Smooth muscle cell (in vitro differentiated cells): ENCODE measurements at regions not wholly inside any gene's neighbourhood (a gene's known extent, or its start where the extent isn't known, plus 50 kb on each side); places are given as distances from the start of the nearest gene placed in this dataset.

Experiments used
- DNase-seq: peaks from one replicate; lab custom pipeline; 2025; ENCODE audit not compliant: unreplicated experiment; lab: John Stamatoyannopoulos, UW
- H2AFZ ChIP-seq: fragments of 200-600 bp; sonication (generic); 2 replicates; pipeline ENCODE4 v1.6.0; 2016; ENCODE audit warnings: antibody characterized with exemption, low read depth, mild to moderate bottlenecking
- H3F3A ChIP-seq: fragments of 200-600 bp; sonication (generic); 2 replicates; pipeline ENCODE4 v1.6.0; 2017; ENCODE audit warnings: antibody characterized with exemption, low read depth
- H3K27ac ChIP-seq: fragments of 200-600 bp; sonication (generic); 2 replicates; pipeline ENCODE4 v1.5.1; 2016; ENCODE audit warnings: low read depth, mild to moderate bottlenecking
- H3K27me3 ChIP-seq: fragments of 200-600 bp; sonication (generic); 2 replicates; pipeline ENCODE4 v1.6.1; 2016; ENCODE audit warnings: low read depth, mild to moderate bottlenecking
- H3K36me3 ChIP-seq: fragments of 200-600 bp; sonication (generic); 2 replicates; pipeline ENCODE4 v1.5.1; 2016; ENCODE audit warnings: low read depth
- H3K4me1 ChIP-seq: fragments of 200-600 bp; sonication (generic); 2 replicates; pipeline ENCODE4 v1.5.1; 2016; ENCODE audit warnings: low read depth
- H3K4me2 ChIP-seq: fragments of 200-600 bp; sonication (generic); 2 replicates; pipeline ENCODE4 v1.6.0; 2016; ENCODE audit warnings: mild to moderate bottlenecking
- H3K4me3 ChIP-seq: fragments of 200-600 bp; sonication (generic); 2 replicates; pipeline ENCODE4 v1.5.1; 2016; ENCODE audit warnings: mild to moderate bottlenecking
- H3K79me2 ChIP-seq: fragments of 200-600 bp; sonication (generic); 2 replicates; pipeline ENCODE4 v1.6.0; 2016; ENCODE audit warnings: low read depth, mild to moderate bottlenecking
- H3K9ac ChIP-seq: fragments of 200-600 bp; sonication (generic); 2 replicates; pipeline ENCODE4 v1.6.0; 2016; ENCODE audit warnings: low read depth
- H3K9me3 ChIP-seq: fragments of 200-600 bp; sonication (generic); replicated peaks from 2 replicates; pipeline ENCODE4 v1.5.1; 2016; ENCODE audit warnings: low read depth
- H4K20me1 ChIP-seq: fragments of 200-600 bp; sonication (generic); 2 replicates; pipeline ENCODE4 v1.6.0; 2016; ENCODE audit warnings: low read depth
- WGBS: methylation state at CpG from one replicate; pipeline ENCODE4 v1.1.7; 2016; ENCODE audit warnings: low lambda C conversion rate; 5-methylcytosine and 5-hydroxymethylcytosine counted together
- TF ChIP-seq, protein P1 (sequence below): fragments of 200-600 bp; sonication (generic); IDR thresholded peaks from 2 replicates; pipeline ENCODE4 v1.5.1; 2017; ENCODE audit warnings: borderline replicate concordance, mild to moderate bottlenecking, antibody characterized with exemption; ENCODE audit not compliant: insufficient read depth, poor library complexity, severe bottlenecking

DNA sequence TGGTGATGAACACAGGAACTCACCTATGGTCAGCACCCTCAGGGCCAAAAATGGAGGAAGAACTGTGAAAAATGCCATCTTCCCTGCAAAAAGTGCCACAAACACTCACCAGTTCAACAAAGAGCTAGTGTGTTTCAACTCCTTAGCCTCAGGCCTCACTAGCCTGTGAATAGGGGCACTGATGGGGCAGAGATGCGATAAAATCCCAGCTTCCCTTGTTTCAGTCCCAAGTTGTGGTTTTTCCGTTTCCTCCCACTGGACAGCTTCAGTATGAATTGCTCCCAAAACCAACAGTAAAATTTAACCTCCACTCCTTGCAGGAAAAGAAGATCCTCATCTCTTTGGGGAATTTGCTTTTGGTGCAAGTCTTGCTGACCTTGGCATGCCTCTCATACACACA is 117.4 kb upstream of the ADAMTS9 start:
- TF ChIP-seq, protein P1, sequence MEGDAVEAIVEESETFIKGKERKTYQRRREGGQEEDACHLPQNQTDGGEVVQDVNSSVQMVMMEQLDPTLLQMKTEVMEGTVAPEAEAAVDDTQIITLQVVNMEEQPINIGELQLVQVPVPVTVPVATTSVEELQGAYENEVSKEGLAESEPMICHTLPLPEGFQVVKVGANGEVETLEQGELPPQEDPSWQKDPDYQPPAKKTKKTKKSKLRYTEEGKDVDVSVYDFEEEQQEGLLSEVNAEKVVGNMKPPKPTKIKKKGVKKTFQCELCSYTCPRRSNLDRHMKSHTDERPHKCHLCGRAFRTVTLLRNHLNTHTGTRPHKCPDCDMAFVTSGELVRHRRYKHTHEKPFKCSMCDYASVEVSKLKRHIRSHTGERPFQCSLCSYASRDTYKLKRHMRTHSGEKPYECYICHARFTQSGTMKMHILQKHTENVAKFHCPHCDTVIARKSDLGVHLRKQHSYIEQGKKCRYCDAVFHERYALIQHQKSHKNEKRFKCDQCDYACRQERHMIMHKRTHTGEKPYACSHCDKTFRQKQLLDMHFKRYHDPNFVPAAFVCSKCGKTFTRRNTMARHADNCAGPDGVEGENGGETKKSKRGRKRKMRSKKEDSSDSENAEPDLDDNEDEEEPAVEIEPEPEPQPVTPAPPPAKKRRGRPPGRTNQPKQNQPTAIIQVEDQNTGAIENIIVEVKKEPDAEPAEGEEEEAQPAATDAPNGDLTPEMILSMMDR = no peak
- H4K20me1 ChIP-seq = no peaks in the 10 kb centered on the region
- peaks cover 15% of the 10 kb centered on the region for H3K4me1 ChIP-seq
- no peaks in the 10 kb centered on the region for H3K9me3 ChIP-seq
- no peak overlapping the region for H3K9ac ChIP-seq
- H3K79me2 ChIP-seq = no peaks in the 10 kb centered on the region
- no peak for DNase-seq
- no peak overlapping the region for H3K27ac ChIP-seq
- no peaks in the 10 kb centered on the region for H3K36me3 ChIP-seq
- H3F3A ChIP-seq = peaks cover 25% of the 10 kb centered on the region
- no peaks in the 10 kb centered on the region for H3K27me3 ChIP-seq
- no peak overlapping the region for H3K4me2 ChIP-seq
- 85% methylated on average over 2 of the region's 2 CpGs for WGBS
- H3K4me3 ChIP-seq = no peak overlapping the region
- H2AFZ ChIP-seq = no peak overlapping the region

DNA sequence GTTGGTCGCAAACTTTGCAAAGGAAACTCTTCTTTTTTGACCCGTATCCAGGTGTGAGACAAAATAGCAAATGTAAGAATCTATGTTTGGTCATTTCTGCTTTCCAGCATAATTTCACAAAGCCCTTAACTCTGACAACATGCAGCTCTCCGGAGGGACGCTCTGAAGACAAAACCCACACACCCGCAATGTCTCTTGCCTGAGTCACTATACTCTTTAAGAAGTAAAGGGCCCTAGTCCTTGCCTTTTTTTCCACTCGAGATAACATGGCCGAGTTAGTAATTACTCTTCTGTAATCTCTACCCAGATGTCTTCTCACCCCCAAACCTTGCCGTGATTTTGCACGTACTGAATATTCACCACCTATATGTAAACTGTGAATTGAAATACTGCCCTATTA is 115.7 kb upstream of the ADAMTS9 start:
- Histone ChIP-seq H3K79me2 (no peaks in the 10 kb centered on the region), H2AFZ (peak overlapping the region; percentile 31), H3K4me3 (no peak overlapping the region), H3K9me3 (no peaks in the 10 kb centered on the region), H3F3A (peaks cover 25% of the 10 kb centered on the region), H3K36me3 (no peaks in the 10 kb centered on the region), H3K4me1 (peaks cover 15% of the 10 kb centered on the region), H3K27me3 (no peaks in the 10 kb centered on the region), H3K27ac (peak overlapping the region; percentile 72), H3K4me2 (peak overlapping the region; percentile 75), H3K9ac (peak overlapping the region; percentile 38), H4K20me1 (no peaks in the 10 kb centered on the region)
- WGBS = 22% methylated on average over 9 of the region's 9 CpGs
- DNase-seq = no peak
- TF ChIP-seq, protein P1 = no peak

DNA sequence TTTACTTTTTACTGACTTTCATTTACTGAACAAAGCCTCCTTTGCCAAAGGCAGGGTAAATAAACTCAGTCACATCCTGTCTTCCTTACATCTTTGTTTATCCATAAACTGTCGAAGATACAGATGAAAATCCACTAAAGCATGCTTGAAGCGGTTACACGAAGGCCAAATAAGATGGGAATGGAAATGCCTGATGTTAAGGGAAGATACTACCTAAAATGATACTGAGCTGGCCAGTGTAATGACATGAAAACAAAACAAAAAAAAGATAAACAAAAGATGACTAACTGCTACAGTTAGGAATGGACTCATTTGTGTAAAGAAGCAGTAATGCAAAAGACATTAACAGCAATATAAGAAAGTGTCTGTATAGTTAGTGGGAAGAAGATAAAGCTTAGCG is 114.7 kb upstream of the ADAMTS9 start:
- H3F3A ChIP-seq = peaks cover 25% of the 10 kb centered on the region
- TF ChIP-seq, protein P1 = no peak
- peak overlapping the region; percentile 75 for H3K4me2 ChIP-seq
- WGBS = 21% methylated on average over 4 of the region's 4 CpGs
- H3K36me3 ChIP-seq = no peaks in the 10 kb centered on the region
- peak overlapping the region; percentile 38 for H3K9ac ChIP-seq
- H3K27me3 ChIP-seq = no peaks in the 10 kb centered on the region
- H3K4me3 ChIP-seq = no peak overlapping the region
- no peak overlapping the region for H2AFZ ChIP-seq
- no peaks in the 10 kb centered on the region for H3K79me2 ChIP-seq
- peak overlapping the region; percentile 72 for H3K27ac ChIP-seq
- no peak for DNase-seq
- H3K9me3 ChIP-seq = no peaks in the 10 kb centered on the region
- no peaks in the 10 kb centered on the region for H4K20me1 ChIP-seq
- peaks cover 15% of the 10 kb centered on the region for H3K4me1 ChIP-seq

DNA sequence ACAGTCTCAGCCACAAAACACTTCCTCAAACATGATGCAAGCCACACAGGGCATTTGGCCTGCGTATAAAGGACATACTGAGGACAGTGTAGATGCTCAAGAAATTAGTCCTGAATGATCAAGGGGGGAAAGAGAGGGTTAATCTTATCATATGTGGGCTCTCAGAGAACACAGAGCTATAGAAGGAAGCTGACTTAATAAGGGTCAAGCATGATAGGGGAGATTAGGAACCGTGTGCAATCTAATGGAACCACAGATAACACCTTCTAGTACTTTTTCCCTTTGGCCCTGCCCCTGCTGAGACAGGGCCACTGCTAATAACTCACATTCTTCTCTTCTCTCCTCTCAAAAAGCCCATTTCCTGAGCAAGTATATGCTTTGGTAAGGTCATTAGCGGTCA is 114.1 kb upstream of the ADAMTS9 start:
- DNase-seq = no peak
- peak overlapping the region; percentile 38 for H3K9ac ChIP-seq
- H3K79me2 ChIP-seq = no peaks in the 10 kb centered on the region
- peaks cover 15% of the 10 kb centered on the region for H3K4me1 ChIP-seq
- H3K36me3 ChIP-seq = no peaks in the 10 kb centered on the region
- WGBS = 53% methylated on average over 3 of the region's 3 CpGs
- H3K9me3 ChIP-seq = no peaks in the 10 kb centered on the region
- H3F3A ChIP-seq = peaks cover 25% of the 10 kb centered on the region
- TF ChIP-seq, protein P1 = no peak
- H3K27me3 ChIP-seq = no peaks in the 10 kb centered on the region
- peak overlapping the region; percentile 75 for H3K4me2 ChIP-seq
- H4K20me1 ChIP-seq = no peaks in the 10 kb centered on the region
- no peak overlapping the region for H3K4me3 ChIP-seq
- H3K27ac ChIP-seq = peak overlapping the region; percentile 72
- no peak overlapping the region for H2AFZ ChIP-seq
